Bronchial epithelial cell (primary cell): ENCODE measurements at regions not wholly inside any gene's neighbourhood (a gene's known extent, or its start where the extent isn't known, plus 50 kb on each side); places are given as distances from the start of the nearest gene placed in this dataset.

ENCODE experiments used
- DNase-seq: peaks from one replicate; pipeline ENCODE4 v3.0.0-alpha.2; 2010; ENCODE audit warnings: low read depth
- FAIRE-seq: peaks from 2 replicates; lab custom pipeline; 2011; peaks lifted over from hg19 to GRCh38; lab: Jason Lieb, UNC
- H3K27me3 ChIP-seq: 2 replicates; pipeline ENCODE4 v1.5.1; 2011; ENCODE audit warnings: low read length; ENCODE audit not compliant: control insufficient read depth, insufficient read depth
- H3K36me3 ChIP-seq: 2 replicates; pipeline ENCODE4 v1.5.1; 2011; ENCODE audit warnings: low read length; ENCODE audit not compliant: control insufficient read depth, insufficient read depth
- H3K4me3 ChIP-seq: 2 replicates; pipeline ENCODE4 v1.5.1; 2011; ENCODE audit warnings: mild to moderate bottlenecking, low read depth, low read length, control low read depth
- TF ChIP-seq, protein P1 (sequence below): IDR thresholded peaks from 2 replicates; pipeline ENCODE4 v1.5.1; 2011; ENCODE audit warnings: mild to moderate bottlenecking, moderate library complexity, low read length, control low read depth, inconsistent platforms; ENCODE audit not compliant: insufficient read depth, severe bottlenecking

- Histone ChIP-seq H3K27me3 (no peaks in the 10 kb centered on the region), H3K36me3 (no peaks in the 10 kb centered on the region), H3K4me3 (no peak overlapping the region)
- TF ChIP-seq, protein P1, sequence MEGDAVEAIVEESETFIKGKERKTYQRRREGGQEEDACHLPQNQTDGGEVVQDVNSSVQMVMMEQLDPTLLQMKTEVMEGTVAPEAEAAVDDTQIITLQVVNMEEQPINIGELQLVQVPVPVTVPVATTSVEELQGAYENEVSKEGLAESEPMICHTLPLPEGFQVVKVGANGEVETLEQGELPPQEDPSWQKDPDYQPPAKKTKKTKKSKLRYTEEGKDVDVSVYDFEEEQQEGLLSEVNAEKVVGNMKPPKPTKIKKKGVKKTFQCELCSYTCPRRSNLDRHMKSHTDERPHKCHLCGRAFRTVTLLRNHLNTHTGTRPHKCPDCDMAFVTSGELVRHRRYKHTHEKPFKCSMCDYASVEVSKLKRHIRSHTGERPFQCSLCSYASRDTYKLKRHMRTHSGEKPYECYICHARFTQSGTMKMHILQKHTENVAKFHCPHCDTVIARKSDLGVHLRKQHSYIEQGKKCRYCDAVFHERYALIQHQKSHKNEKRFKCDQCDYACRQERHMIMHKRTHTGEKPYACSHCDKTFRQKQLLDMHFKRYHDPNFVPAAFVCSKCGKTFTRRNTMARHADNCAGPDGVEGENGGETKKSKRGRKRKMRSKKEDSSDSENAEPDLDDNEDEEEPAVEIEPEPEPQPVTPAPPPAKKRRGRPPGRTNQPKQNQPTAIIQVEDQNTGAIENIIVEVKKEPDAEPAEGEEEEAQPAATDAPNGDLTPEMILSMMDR, result no peak
- no peak for FAIRE-seq
- DNase-seq, result no peak
These were observed 187.9 kb downstream of the GATA3 start for GRCh38 chr10:8242295-8242872.

GRCh38 chr10:8245131-8245813 is 190.8 kb downstream of the GATA3 start:
- Histone ChIP-seq H3K36me3 (no peaks in the 10 kb centered on the region), H3K27me3 (no peaks in the 10 kb centered on the region), H3K4me3 (no peak overlapping the region)
- FAIRE-seq, result no peak
- DNase-seq, result no peak
- TF ChIP-seq, protein P1, result no peak

DNA sequence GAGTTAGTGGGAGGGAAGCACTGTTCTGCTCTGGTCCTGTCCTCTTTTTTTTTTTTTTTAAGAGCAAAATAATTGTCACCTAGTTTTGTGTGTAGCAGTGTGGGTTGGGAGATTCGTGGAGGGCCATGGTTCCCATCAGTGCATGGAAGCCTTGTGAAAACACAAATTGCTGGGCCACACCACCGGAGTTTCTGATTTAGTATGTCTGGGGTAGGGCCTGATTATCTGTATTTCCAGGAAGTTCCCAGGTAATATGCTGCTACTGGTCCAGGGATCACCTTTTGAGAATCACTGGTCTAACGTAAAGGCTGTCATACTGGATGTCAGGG is 191.3 kb downstream of the GATA3 start:
- no peaks in the 10 kb centered on the region for H3K36me3 ChIP-seq
- H3K27me3 ChIP-seq, result no peaks in the 10 kb centered on the region
- TF ChIP-seq, protein P1, result no peak
- H3K4me3 ChIP-seq, result no peak overlapping the region
- no peak for FAIRE-seq
- no peak for DNase-seq

GRCh38 chr10:8246548-8246947 is 192.1 kb downstream of the GATA3 start:
- no peak overlapping the region for H3K4me3 ChIP-seq
- H3K36me3 ChIP-seq, result no peaks in the 10 kb centered on the region
- H3K27me3 ChIP-seq, result no peaks in the 10 kb centered on the region
- TF ChIP-seq, protein P1, result no peak
- FAIRE-seq (no peak), DNase-seq (no peak)

GRCh38 chr10:8247191-8247590 is 192.7 kb downstream of the GATA3 start:
- FAIRE-seq (no peak), DNase-seq (no peak)
- TF ChIP-seq, protein P1, result no peak
- H3K4me3 ChIP-seq, result no peak overlapping the region
- no peaks in the 10 kb centered on the region for H3K27me3 ChIP-seq
- no peaks in the 10 kb centered on the region for H3K36me3 ChIP-seq

- DNase-seq (no peak), FAIRE-seq (no peak)
- Histone ChIP-seq H3K4me3 (no peak overlapping the region), H3K36me3 (no peaks in the 10 kb centered on the region), H3K27me3 (no peaks in the 10 kb centered on the region)
- TF ChIP-seq, protein P1, result no peak
These were observed 194.4 kb downstream of the GATA3 start for GRCh38 chr10:8248868-8249267.
